ENCODE measurements at regions not wholly inside any gene's neighbourhood (a gene's known extent, or its start where the extent isn't known, plus 50 kb on each side); places are given as distances from the start of the nearest gene placed in this dataset.

GRCh38 chr7:36053589-36053988 is 99.5 kb upstream of the EEPD1 start:
- no peak for TF ChIP-seq CTCF (IDR thresholded peaks at IDR 0.05; ENCODE audit: extremely low read depth in 1 of 2, insufficient read depth in 1 of 2, low read depth in 1 of 2, low read length in 2 of 2)
- no peak for TF ChIP-seq POLR2AphosphoS5 (IDR thresholded peaks at IDR 0.05; ENCODE audit: insufficient read depth, low read depth, low read length)
- no peak for TF ChIP-seq EZH2 (IDR thresholded peaks at IDR 0.05; ENCODE audit: borderline replicate concordance, low read depth, low read length, severe bottlenecking)
- TF ChIP-seq JUN (IDR thresholded peaks at IDR 0.05; ENCODE audit: borderline replicate concordance, insufficient read depth, insufficient read length, low read depth): no peak
- TF ChIP-seq GATA2 (IDR thresholded peaks at IDR 0.05; ENCODE audit: insufficient read depth, insufficient read length, low read depth, low read length): no peak
- no peak for TF ChIP-seq POLR2A (IDR thresholded peaks at IDR 0.05; ENCODE audit: low read depth, low read length)
- no peak for TF ChIP-seq MYC (IDR thresholded peaks at IDR 0.05; ENCODE audit: low read depth, low read length)
- TF ChIP-seq FOS (IDR thresholded peaks at IDR 0.05; ENCODE audit: borderline replicate concordance, insufficient read depth, low read length): no peak
- TF ChIP-seq, protein P1, sequence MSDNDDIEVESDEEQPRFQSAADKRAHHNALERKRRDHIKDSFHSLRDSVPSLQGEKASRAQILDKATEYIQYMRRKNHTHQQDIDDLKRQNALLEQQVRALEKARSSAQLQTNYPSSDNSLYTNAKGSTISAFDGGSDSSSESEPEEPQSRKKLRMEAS (IDR thresholded peaks at IDR 0.05; ENCODE audit: insufficient read depth, insufficient read length): no peak

All from endothelial cell of umbilical vein (primary cell).